Sigmoid colon (tissue), 4 donors: ENCODE measurements at regions not wholly inside any gene's neighbourhood (a gene's known extent, or its start where the extent isn't known, plus 50 kb on each side); places are given as distances from the start of the nearest gene placed in this dataset.

ENCODE experiments used
- EP300 ChIP-seq, 4 donors: sonication (generic); formaldehyde crosslinking; IDR thresholded peaks; one replicate each; pipeline ENCODE4 v1.6.1; 2017; ENCODE audit warnings: antibody characterized with exemption in 4 of 4
- POLR2A ChIP-seq, 2 donors: fragments of 450-650 bp; IDR thresholded peaks; one replicate each; pipeline ENCODE4 v1.6.1; 2016; ENCODE audit warnings: antibody characterized with exemption in 2 of 2, mild to moderate bottlenecking in 2 of 2, moderate library complexity in 2 of 2
- POLR2AphosphoS5 ChIP-seq, 4 donors: sonication (generic); formaldehyde crosslinking; IDR thresholded peaks; one replicate each; pipeline ENCODE4 v1.6.1; 2017; ENCODE audit warnings: antibody characterized with exemption in 4 of 4
- TF ChIP-seq, protein P1 (sequence below), 4 experiments: fragments of 450-650 bp in 3 of 4; fragments of 200-600 bp in 1 of 4; IDR thresholded peaks; one replicate each; pipeline ENCODE4 v1.5.1; 2016 to 2019; ENCODE audit warnings: antibody characterized with exemption in 4 of 4, mild to moderate bottlenecking in 3 of 4, moderate library complexity in 2 of 4

DNA sequence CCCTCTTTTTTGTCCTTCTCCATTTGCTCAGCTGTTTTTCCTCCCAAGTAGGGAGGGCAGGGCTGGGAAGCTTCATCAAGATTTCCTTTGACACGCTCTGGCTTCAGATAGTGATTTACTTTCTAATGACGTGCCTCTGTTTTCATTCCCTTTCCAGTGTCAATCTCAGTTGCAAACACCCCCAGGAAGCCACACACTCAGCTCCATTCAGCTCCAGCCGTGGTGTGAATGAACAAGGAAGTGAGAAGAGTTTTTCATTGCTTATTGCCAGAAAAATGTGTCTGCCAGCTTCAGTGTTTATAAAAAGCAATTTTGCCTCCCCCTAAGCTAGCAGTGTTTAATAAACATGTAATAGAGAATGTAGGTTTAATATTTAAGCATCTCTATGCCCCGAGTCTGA lies 108.7 kb upstream of the DPP6 start:
- TF ChIP-seq, protein P1, sequence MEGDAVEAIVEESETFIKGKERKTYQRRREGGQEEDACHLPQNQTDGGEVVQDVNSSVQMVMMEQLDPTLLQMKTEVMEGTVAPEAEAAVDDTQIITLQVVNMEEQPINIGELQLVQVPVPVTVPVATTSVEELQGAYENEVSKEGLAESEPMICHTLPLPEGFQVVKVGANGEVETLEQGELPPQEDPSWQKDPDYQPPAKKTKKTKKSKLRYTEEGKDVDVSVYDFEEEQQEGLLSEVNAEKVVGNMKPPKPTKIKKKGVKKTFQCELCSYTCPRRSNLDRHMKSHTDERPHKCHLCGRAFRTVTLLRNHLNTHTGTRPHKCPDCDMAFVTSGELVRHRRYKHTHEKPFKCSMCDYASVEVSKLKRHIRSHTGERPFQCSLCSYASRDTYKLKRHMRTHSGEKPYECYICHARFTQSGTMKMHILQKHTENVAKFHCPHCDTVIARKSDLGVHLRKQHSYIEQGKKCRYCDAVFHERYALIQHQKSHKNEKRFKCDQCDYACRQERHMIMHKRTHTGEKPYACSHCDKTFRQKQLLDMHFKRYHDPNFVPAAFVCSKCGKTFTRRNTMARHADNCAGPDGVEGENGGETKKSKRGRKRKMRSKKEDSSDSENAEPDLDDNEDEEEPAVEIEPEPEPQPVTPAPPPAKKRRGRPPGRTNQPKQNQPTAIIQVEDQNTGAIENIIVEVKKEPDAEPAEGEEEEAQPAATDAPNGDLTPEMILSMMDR (IDR thresholded peaks at IDR 0.05) = no peak
- TF ChIP-seq POLR2A (IDR thresholded peaks at IDR 0.05) = no peak
- TF ChIP-seq POLR2AphosphoS5 (IDR thresholded peaks at IDR 0.05) = no peak
- no peak for TF ChIP-seq EP300 (IDR thresholded peaks at IDR 0.05)
